MCF 10A (cell line): ENCODE measurements at regions not wholly inside any gene's neighbourhood (a gene's known extent, or its start where the extent isn't known, plus 50 kb on each side); places are given as distances from the start of the nearest gene placed in this dataset.

Source experiments
- BruUV-seq: library from RNA; stranded (reverse); fragments of 400-500 nt; replicated peaks from 2 replicates; lab custom pipeline; 2021; lab: Mats Ljungman, UMichigan
- CTCF ChIA-PET: fragments of 300-600 bp; sonication (Branson Sonifier 250); formaldehyde crosslinking; extraction: SDS; loops from one replicate; lab custom pipeline; 2021; ENCODE audit warnings: antibody characterized with exemption, inconsistent platforms; lab: Yijun Ruan, JAX
- POLR2A ChIA-PET: fragments of 300-600, 350-650 bp; sonication (Branson Sonifier 250); formaldehyde crosslinking; extraction: SDS; loops from one replicate; lab custom pipeline; 2020; ENCODE audit warnings: antibody characterized with exemption, inconsistent platforms; lab: Yijun Ruan, JAX
- DNase-seq: peaks from one replicate; pipeline ENCODE4 v3.0.0-alpha.2; 2018; ENCODE audit not compliant: unreplicated experiment
- H3K27ac Mint-ChIP-seq: one replicate; pipeline ENCODE4 v1.8.0; 2022; ENCODE audit warnings: mild to moderate bottlenecking, low read depth, mixed read lengths; ENCODE audit not compliant: unreplicated experiment
- H3K27me3 Mint-ChIP-seq: one replicate; pipeline ENCODE4 v1.8.0; 2022; ENCODE audit warnings: mixed read lengths; ENCODE audit not compliant: insufficient read depth, unreplicated experiment
- H3K36me3 Mint-ChIP-seq: one replicate; pipeline ENCODE4 v1.8.0; 2022; ENCODE audit warnings: mild to moderate bottlenecking, moderate library complexity, mixed read lengths; ENCODE audit not compliant: insufficient read depth, unreplicated experiment
- H3K4me1 Mint-ChIP-seq: one replicate; pipeline ENCODE4 v1.8.0; 2022; ENCODE audit warnings: mixed read lengths; ENCODE audit not compliant: insufficient read depth, unreplicated experiment
- H3K4me3 Mint-ChIP-seq: one replicate; pipeline ENCODE4 v1.8.0; 2022; ENCODE audit warnings: mild to moderate bottlenecking, moderate library complexity, mixed read lengths; ENCODE audit not compliant: unreplicated experiment
- H3K9me3 Mint-ChIP-seq: one replicate; pipeline ENCODE4 v1.8.0; 2022; ENCODE audit warnings: mixed read lengths; ENCODE audit not compliant: unreplicated experiment
- CTCF ChIP-seq: fragments of 200-600 bp; IDR thresholded peaks from one replicate; pipeline ENCODE4 v1.8.0; 2022; ENCODE audit warnings: antibody characterized with exemption, mild to moderate bottlenecking; ENCODE audit not compliant: unreplicated experiment
- intact Hi-C: fragments of 100-400 bp; cut with micrococcal nuclease; formaldehyde crosslinking; loops from 2 replicates; pipeline ENCODE4 v1.14.1; 2022

GRCh38 chr2:100640431-100641124 lies 77.8 kb downstream of the PDCL3 start:
- H3K9me3 Mint-ChIP-seq, result no peaks in the 10 kb centered on the region
- H3K4me3 Mint-ChIP-seq, result no peak overlapping the region
- CTCF ChIA-PET, result interaction anchor here (1.3 kb wide), 1 partner anchor 34 kb away, joined by 3 read pairs; no protein-coding TSS in a partner anchor
- no peak for TF ChIP-seq CTCF
- no peaks in the 10 kb centered on the region for H3K4me1 Mint-ChIP-seq
- no peak for DNase-seq
- no TSS peak for BruUV-seq
- intact Hi-C loops, result no loop called here
- POLR2A ChIA-PET, result no interaction called here
- peaks cover 53% of the 10 kb centered on the region for H3K27me3 Mint-ChIP-seq
- no peaks in the 10 kb centered on the region for H3K36me3 Mint-ChIP-seq
- no peak overlapping the region for H3K27ac Mint-ChIP-seq

GRCh38 chr2:100641125-100641435 lies 78.3 kb downstream of the PDCL3 start:
- Mint-ChIP-seq H3K9me3 (no peaks in the 10 kb centered on the region), H3K4me3 (no peak overlapping the region), H3K27me3 (peaks cover 48% of the 10 kb centered on the region), H3K4me1 (no peaks in the 10 kb centered on the region), H3K36me3 (no peaks in the 10 kb centered on the region), H3K27ac (no peak overlapping the region)
- no peak for TF ChIP-seq CTCF
- intact Hi-C loops, result no loop called here
- no TSS peak for BruUV-seq
- CTCF ChIA-PET, result interaction anchor here (1.3 kb wide), 1 partner anchor 34 kb away, joined by 3 read pairs; no protein-coding TSS in a partner anchor
- no peak for DNase-seq
- POLR2A ChIA-PET, result no interaction called here

- H3K4me1 Mint-ChIP-seq, result no peaks in the 10 kb centered on the region
- peaks cover 35% of the 10 kb centered on the region for H3K27me3 Mint-ChIP-seq
- intact Hi-C loops, result no loop called here
- no peaks in the 10 kb centered on the region for H3K36me3 Mint-ChIP-seq
- POLR2A ChIA-PET, result no interaction called here
- CTCF ChIA-PET, result interaction anchor here (1.2 to 1.4 kb wide), 2 partner anchors 8 to 15 kb away, joined by 3 to 4 read pairs; no protein-coding TSS in a partner anchor
- DNase-seq, result no peak
- H3K9me3 Mint-ChIP-seq, result no peaks in the 10 kb centered on the region
- no peak for TF ChIP-seq CTCF
- H3K4me3 Mint-ChIP-seq, result no peak overlapping the region
- BruUV-seq, result no TSS peak
- no peak overlapping the region for H3K27ac Mint-ChIP-seq
Measured at GRCh38 chr2:100642425-100642824, 79.6 kb downstream of the PDCL3 start.

- ChIA-PET POLR2A (no interaction called here), CTCF (interaction anchor here (0.6 kb wide), 1 partner anchor 11 kb away, joined by 3 read pairs; no protein-coding TSS in a partner anchor)
- no peak for DNase-seq
Measured at GRCh38 chr2:100643467-100643866, 80.7 kb downstream of the PDCL3 start.

More at GRCh38 chr2:100643467-100643866, 80.7 kb downstream of the PDCL3 start:
- Mint-ChIP-seq H3K27ac (no peak overlapping the region), H3K27me3 (peaks cover 25% of the 10 kb centered on the region), H3K36me3 (no peaks in the 10 kb centered on the region), H3K9me3 (no peaks in the 10 kb centered on the region), H3K4me3 (no peak overlapping the region), H3K4me1 (no peaks in the 10 kb centered on the region)
- no TSS peak for BruUV-seq
- intact Hi-C loops, result no loop called here
- no peak for TF ChIP-seq CTCF
